GM13977 (cell line): ENCODE measurements at regions not wholly inside any gene's neighbourhood (a gene's known extent, or its start where the extent isn't known, plus 50 kb on each side); places are given as distances from the start of the nearest gene placed in this dataset.
"Not testable (repeated sequence)": the region's sequence is repeated elsewhere in the genome, so short reads cannot be mapped to it uniquely, and the experiment has no call there.

ENCODE experiments used
- DNase-seq: peaks from one replicate; pipeline ENCODE4 v3.0.0; 2012; ENCODE audit warnings: low spot score
- in situ Hi-C: fragments of 300-500 bp; cut with MboI; formaldehyde crosslinking; loops from one replicate; pipeline ENCODE4 v1.12.0; 2022; ENCODE audit warnings: low sequenced_read_pairs, low pct_unique_long_range_greater_than_20kb, mixed read lengths, inconsistent platforms; ENCODE audit not compliant: unreplicated experiment
- TF ChIP-seq, protein P1 (sequence below): IDR thresholded peaks from 2 replicates; pipeline ENCODE4 v1.5.1; 2012; ENCODE audit warnings: mild to moderate bottlenecking, control low read depth; ENCODE audit not compliant: insufficient read depth; ENCODE audit errors: extremely low read depth, missing control alignments

DNA sequence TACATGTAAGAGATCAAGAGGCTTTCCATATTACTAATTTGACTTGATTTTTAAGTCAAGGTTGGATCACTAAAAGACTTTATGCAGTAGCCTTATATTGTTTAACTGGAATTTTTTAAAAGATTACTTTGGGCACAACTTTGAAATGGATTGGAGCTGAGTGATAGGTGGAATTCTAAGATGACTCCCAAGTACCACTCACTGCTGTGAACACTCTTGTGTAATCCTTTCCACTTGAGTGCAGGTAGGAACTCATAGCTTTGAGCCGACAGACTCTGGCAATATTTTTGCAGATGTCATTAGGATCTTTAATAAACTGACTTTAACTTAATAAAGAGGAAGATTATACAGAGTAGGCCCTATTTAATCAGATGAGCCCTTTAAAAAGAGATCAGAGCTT lies 831.1 kb upstream of the NCAM2 start:
- in situ Hi-C loops = no loop called here
- DNase-seq = no peak
- TF ChIP-seq, protein P1, sequence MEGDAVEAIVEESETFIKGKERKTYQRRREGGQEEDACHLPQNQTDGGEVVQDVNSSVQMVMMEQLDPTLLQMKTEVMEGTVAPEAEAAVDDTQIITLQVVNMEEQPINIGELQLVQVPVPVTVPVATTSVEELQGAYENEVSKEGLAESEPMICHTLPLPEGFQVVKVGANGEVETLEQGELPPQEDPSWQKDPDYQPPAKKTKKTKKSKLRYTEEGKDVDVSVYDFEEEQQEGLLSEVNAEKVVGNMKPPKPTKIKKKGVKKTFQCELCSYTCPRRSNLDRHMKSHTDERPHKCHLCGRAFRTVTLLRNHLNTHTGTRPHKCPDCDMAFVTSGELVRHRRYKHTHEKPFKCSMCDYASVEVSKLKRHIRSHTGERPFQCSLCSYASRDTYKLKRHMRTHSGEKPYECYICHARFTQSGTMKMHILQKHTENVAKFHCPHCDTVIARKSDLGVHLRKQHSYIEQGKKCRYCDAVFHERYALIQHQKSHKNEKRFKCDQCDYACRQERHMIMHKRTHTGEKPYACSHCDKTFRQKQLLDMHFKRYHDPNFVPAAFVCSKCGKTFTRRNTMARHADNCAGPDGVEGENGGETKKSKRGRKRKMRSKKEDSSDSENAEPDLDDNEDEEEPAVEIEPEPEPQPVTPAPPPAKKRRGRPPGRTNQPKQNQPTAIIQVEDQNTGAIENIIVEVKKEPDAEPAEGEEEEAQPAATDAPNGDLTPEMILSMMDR = no peak

DNA sequence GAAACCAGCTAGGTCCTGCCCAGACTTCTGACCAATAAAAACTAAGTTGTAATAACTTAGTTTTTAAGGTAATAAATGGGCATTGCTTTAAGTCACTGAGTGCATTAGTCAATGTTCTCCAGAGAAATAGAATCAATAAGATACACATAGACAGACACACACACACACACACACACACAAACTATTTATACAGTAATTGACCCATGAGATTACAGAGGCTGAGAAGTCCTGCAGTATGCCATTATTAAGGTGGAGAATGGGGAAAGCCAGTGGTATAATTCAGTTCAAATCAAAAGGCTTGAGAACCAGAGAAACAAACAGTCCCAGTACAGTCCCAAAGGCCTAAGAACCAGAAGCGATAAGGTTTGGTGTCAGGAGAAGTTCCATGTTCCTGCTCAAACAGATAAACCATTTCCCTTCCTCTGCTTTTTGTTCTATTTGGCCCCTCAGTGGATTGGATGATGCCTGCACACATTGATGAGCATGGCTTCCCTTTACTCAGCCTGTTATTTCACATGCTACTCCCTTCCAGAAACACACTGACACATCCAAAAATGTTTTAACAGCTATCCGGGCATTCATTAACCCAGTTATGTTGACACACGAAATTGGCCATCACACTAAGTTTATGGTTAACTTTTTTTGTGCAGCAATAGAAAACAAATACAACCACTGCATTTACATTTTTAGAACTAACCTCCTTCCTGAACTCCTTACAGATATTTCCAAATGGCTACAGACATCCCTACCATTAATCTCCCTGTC lies 828.2 kb upstream of the NCAM2 start:
- no peak for DNase-seq
- TF ChIP-seq, protein P1 = no peak
- in situ Hi-C loops = no loop called here

DNA sequence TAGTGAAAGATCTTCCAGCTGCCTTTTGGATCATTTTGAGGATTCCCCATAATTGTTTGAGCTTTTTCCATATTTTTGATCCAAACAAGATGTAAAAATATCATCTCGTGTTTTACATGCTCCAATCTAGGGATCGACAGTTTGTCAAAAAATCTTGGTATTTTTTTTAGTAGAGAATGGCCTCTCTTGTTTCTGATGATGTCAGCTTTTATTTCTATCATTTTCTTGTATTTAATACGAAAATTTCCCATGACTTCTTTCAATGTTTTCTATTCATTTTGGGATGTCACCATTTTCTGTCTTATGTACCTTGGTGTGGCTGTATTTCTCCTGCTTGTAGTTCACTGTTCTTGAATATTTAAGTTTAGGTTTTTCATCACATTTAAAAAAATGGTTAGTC lies 812.0 kb upstream of the NCAM2 start:
- in situ Hi-C loops = no loop called here
- DNase-seq = no peak
- TF ChIP-seq, protein P1 = no peak

DNA sequence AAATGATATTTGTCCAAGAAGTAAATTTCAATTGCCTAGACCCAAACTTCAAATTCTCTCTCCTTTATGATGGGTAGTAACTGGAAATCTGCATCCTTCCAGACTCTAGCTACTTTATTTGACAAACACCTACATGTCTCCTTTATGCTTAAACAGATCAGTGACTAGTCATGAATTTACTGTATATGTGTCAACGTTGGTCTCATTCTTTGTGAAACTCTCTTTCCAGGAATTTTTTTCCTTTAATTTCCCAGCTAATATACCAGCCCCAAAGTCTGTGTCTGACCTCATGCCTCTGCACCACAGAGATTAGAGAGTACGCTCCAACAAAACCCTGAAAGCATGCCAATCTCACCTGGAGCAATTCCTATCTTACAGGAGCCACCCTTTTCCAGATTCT lies 811.2 kb upstream of the NCAM2 start:
- in situ Hi-C loops = no loop called here
- TF ChIP-seq, protein P1 = no peak
- DNase-seq = no peak

DNA sequence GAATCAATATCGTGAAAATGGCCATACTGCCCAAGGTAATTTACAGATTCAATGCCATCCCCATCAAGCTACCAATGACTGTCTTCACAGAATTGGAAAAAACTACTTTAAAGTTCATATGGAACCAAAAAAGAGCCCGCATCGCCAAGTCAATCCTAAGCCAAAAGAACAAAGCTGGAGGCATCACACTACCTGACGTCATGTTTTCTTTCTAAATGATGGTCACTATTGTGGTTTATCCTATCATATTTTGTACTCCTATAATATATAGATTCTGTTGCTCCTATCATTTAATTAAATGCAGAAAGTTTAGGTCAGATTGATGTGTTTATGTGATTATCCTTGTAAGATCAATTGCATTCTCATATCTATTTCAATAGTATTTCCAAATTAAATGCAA lies 796.9 kb upstream of the NCAM2 start:
- in situ Hi-C loops, DNase-seq: not testable (repeated sequence)

DNA sequence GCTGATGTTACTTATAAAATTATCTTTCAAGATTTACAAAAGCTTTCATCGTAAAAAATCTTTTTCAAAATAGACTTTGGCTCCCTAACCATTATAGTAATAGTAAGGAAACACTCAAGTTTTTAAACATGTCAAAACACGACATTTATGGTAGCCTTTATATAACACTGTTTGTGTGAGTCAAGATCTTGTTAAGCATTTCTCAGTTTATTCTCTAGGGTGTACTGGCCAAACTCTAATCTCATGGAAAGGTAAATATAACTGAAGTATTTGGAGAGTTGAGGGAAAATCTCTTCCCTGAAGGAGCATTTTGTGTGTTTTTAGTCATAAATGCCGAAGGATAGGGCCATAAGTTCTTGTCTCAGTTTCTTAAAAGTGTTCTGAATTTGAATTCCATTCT lies 790.9 kb upstream of the NCAM2 start:
- TF ChIP-seq, protein P1 = no peak
- in situ Hi-C loops = no loop called here
- DNase-seq = no peak

DNA sequence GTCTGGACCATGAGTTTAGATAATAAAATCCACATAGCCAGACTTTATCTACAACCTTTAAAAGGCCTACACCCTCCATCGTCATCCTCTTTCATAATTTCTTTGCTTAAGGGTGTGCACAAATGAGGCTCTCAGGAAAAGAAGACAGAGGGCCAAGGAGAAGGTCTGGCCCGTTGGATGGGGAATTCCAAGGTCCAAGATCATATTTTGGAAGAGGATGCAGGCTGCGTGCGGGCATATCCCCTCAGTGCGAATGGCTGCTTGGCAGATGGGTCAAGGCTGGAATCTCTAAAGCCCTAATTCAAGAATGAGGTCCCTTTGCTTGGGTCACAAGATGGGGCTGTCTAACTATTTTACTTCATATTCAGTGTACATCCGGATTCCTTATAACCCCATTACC lies 782.2 kb upstream of the NCAM2 start:
- TF ChIP-seq, protein P1 = no peak
- DNase-seq = no peak

More for the DNA sequence above, 782.2 kb upstream of the NCAM2 start:
- in situ Hi-C loops = no loop called here
